HCT116 (cell line): ENCODE measurements at regions not wholly inside any gene's neighbourhood (a gene's known extent, or its start where the extent isn't known, plus 50 kb on each side); places are given as distances from the start of the nearest gene placed in this dataset.

Experiments
- ATAC-seq: fragments of 200-7000 bp; cut with Tn5 transposase; 2 replicates; pipeline ENCODE4 v1.9.1; 2020; ENCODE audit warnings: mild to moderate bottlenecking, moderate library complexity
- BruUV-seq: library from RNA; stranded (reverse); fragments of 400-500 nt; replicated peaks from 2 replicates; lab custom pipeline; 2021; lab: Mats Ljungman, UMichigan
- CTCF ChIA-PET: fragments of 300-600 bp; sonication (Branson Sonifier 250); formaldehyde crosslinking; loops from one replicate; lab custom pipeline; 2021; ENCODE audit warnings: antibody characterized with exemption; lab: Charles Lee
- POLR2A ChIA-PET: fragments of 300-600, 350-600 bp; sonication (Branson Sonifier 250); formaldehyde crosslinking; loops from one replicate; lab custom pipeline; 2021; ENCODE audit warnings: antibody characterized with exemption; lab: Charles Lee
- RAD21 ChIA-PET, 2 experiments: fragments of 300-600 bp; sonication (Branson Sonifier 250); formaldehyde crosslinking; loops; one replicate each; lab custom pipeline; 2023; ENCODE audit warnings: low total read pairs in 2 of 2; ENCODE audit not compliant: uncharacterized antibody in 2 of 2, unreplicated experiment in 2 of 2, low non-redundant PET in 1 of 2; lab: Charles Lee
- DNase-seq: peaks from one replicate; pipeline ENCODE4 v3.0.0-alpha.2; 2010; ENCODE audit warnings: low read depth, low spot score
- H2AFZ ChIP-seq: fragments of 200-600 bp; shearing (Covaris generic), sonication (generic); 2 replicates; pipeline ENCODE4 v1.6.1; 2017; ENCODE audit warnings: low read depth, mixed run types, mixed read lengths, antibody characterized with exemption, low read length; ENCODE audit not compliant: poor library complexity, severe bottlenecking
- H3K27ac ChIP-seq: 2 replicates; pipeline ENCODE4 v1.5.1; 2012; ENCODE audit warnings: low read depth, low read length
- H3K27me3 ChIP-seq: fragments of 200-600 bp; sonication (generic); 2 replicates; pipeline ENCODE4 v1.6.1; 2016; ENCODE audit warnings: mixed run types, low read length, mixed read lengths; ENCODE audit not compliant: insufficient read depth
- H3K36me3 ChIP-seq, 2 experiments: fragments of 200-500 bp in 1 of 2; fragments of 200-600 bp in 1 of 2; sonication (Bioruptor generic) in 1 of 2; sonication (generic) in 1 of 2; 2 replicates each; pipeline versions ENCODE4 v1.5.1 to v1.6.1; 2014 to 2016; ENCODE audit warnings: low read length in 2 of 2, inconsistent platforms in 1 of 2, mixed read lengths in 1 of 2, mixed run types in 1 of 2; ENCODE audit not compliant: insufficient read depth in 2 of 2, control insufficient read depth in 1 of 2
- H3K4me1 ChIP-seq, 2 experiments: fragments of 200-600 bp in 1 of 2; sonication (generic) in 1 of 2; 2 replicates each; pipeline versions ENCODE4 v1.5.1 to v1.6.1; 2012 to 2017; ENCODE audit warnings: low read length in 2 of 2, inconsistent platforms in 1 of 2, mild to moderate bottlenecking in 1 of 2, mixed read lengths in 1 of 2, mixed run types in 1 of 2, moderate library complexity in 1 of 2; ENCODE audit not compliant: insufficient read depth in 2 of 2, control insufficient read depth in 1 of 2
- H3K4me2 ChIP-seq: fragments of 200-600 bp; sonication (generic); 2 replicates; pipeline ENCODE4 v1.6.1; 2017; ENCODE audit warnings: mixed run types, low read length, mixed read lengths
- H3K4me3 ChIP-seq, 2 experiments: fragments of 200-600 bp in 1 of 2; sonication (generic) in 1 of 2; replicated peaks in 1 of 2; 2 replicates each; pipeline ENCODE4 v1.5.1; 2011 to 2016; ENCODE audit warnings: low read length in 2 of 2, control low read depth in 1 of 2, low read depth in 1 of 2, mild to moderate bottlenecking in 1 of 2, mixed read lengths in 1 of 2, mixed run types in 1 of 2
- H3K79me2 ChIP-seq: fragments of 200-600 bp; sonication (generic); 2 replicates; pipeline ENCODE4 v1.6.1; 2017; ENCODE audit warnings: mild to moderate bottlenecking, mixed run types, low read length, moderate library complexity, mixed read lengths; ENCODE audit not compliant: insufficient read depth
- H3K9ac ChIP-seq: fragments of 200-600 bp; sonication (generic); 2 replicates; pipeline ENCODE4 v1.6.1; 2016; ENCODE audit warnings: low read length, mixed read lengths
- H3K9me2 ChIP-seq: fragments of 200-600 bp; sonication (generic), shearing (Covaris generic); 2 replicates; pipeline ENCODE4 v1.6.1; 2017; ENCODE audit warnings: mixed run types, mild to moderate bottlenecking, moderate library complexity; ENCODE audit not compliant: insufficient read depth
- H3K9me3 ChIP-seq, 2 experiments: fragments of 200-500 bp in 1 of 2; fragments of 200-600 bp in 1 of 2; sonication (Bioruptor generic) in 1 of 2; sonication (generic) in 1 of 2; 2 replicates each; pipeline ENCODE4 v1.6.1; 2014 to 2017; ENCODE audit warnings: low read length in 2 of 2, mixed read lengths in 2 of 2, inconsistent platforms in 1 of 2, low read depth in 1 of 2, mild to moderate bottlenecking in 1 of 2, mixed run types in 1 of 2, moderate library complexity in 1 of 2; ENCODE audit not compliant: control insufficient read depth in 1 of 2, insufficient read depth in 1 of 2
- H4K20me1 ChIP-seq: fragments of 200-600 bp; sonication (generic), shearing (Covaris generic); 2 replicates; pipeline ENCODE4 v1.6.1; 2017; ENCODE audit warnings: mixed run types, mild to moderate bottlenecking, moderate library complexity; ENCODE audit not compliant: insufficient read depth
- ATF3 ChIP-seq: IDR thresholded peaks from 2 replicates; pipeline ENCODE4 v1.6.1; 2012
- CEBPB ChIP-seq: IDR thresholded peaks from 2 replicates; pipeline ENCODE4 v1.6.1; 2012; ENCODE audit warnings: low read depth
- EGR1 ChIP-seq: IDR thresholded peaks from 2 replicates; pipeline ENCODE4 v1.6.1; 2012; ENCODE audit warnings: low read depth
- ELF1 ChIP-seq: IDR thresholded peaks from 2 replicates; pipeline ENCODE4 v1.6.1; 2012; ENCODE audit warnings: low read depth, borderline replicate concordance
- EZH2 ChIP-seq: fragments of 200-600 bp; sonication (generic); IDR thresholded peaks from 2 replicates; pipeline ENCODE4 v1.6.1; 2017; ENCODE audit warnings: antibody characterized with exemption, mixed run types
- EZH2phosphoT487 ChIP-seq: fragments of 200-600 bp; IDR thresholded peaks from 2 replicates; pipeline ENCODE4 v1.6.1; 2018; ENCODE audit warnings: antibody characterized with exemption, borderline replicate concordance
- JUND ChIP-seq: IDR thresholded peaks from 2 replicates; pipeline ENCODE4 v1.6.1; 2012
- MAX ChIP-seq: IDR thresholded peaks from 2 replicates; pipeline ENCODE4 v1.6.1; 2012
- RAD21 ChIP-seq: IDR thresholded peaks from 2 replicates; pipeline ENCODE4 v1.6.1; 2012; ENCODE audit warnings: low read depth, mild to moderate bottlenecking
- REST ChIP-seq: IDR thresholded peaks from 2 replicates; pipeline ENCODE4 v1.6.1; 2012; ENCODE audit warnings: low read depth
- SRF ChIP-seq: IDR thresholded peaks from 2 replicates; pipeline ENCODE4 v1.6.1; 2012; ENCODE audit warnings: low read depth
- TCF7L2 ChIP-seq: IDR thresholded peaks from 2 replicates; pipeline ENCODE4 v1.7.0; 2011; ENCODE audit warnings: borderline replicate concordance, inconsistent platforms; ENCODE audit not compliant: insufficient read depth, insufficient read length; ENCODE audit errors: extremely low read depth
- YY1 ChIP-seq: IDR thresholded peaks from 2 replicates; pipeline ENCODE4 v1.6.1; 2011; ENCODE audit warnings: low read length, low read depth, moderate library complexity, mild to moderate bottlenecking; ENCODE audit not compliant: insufficient replicate concordance; ENCODE audit errors: extremely low read depth
- ZFX ChIP-seq: fragments of 450-650 bp; IDR thresholded peaks from 2 replicates; pipeline ENCODE4 v1.6.1; 2017
- ZNF274 ChIP-seq: fragments of 200-500 bp; sonication (Bioruptor generic); IDR thresholded peaks from 2 replicates; pipeline ENCODE4 v1.6.1; 2014; ENCODE audit warnings: mild to moderate bottlenecking, low read depth, low read length, inconsistent platforms
- intact Hi-C: fragments of 100-400 bp; cut with micrococcal nuclease; formaldehyde crosslinking; loops from 2 replicates; pipeline ENCODE4 v1.10.0; 2022
- TF ChIP-seq, protein P1 (sequence below): IDR thresholded peaks from 2 replicates; pipeline ENCODE4 v1.6.1; 2011; ENCODE audit warnings: mild to moderate bottlenecking, low read length, moderate library complexity; ENCODE audit not compliant: insufficient replicate concordance; ENCODE audit errors: extremely low read depth
- TF ChIP-seq, protein P2 (sequence below), 3 experiments: fragments of 200-600 bp in 1 of 3; sonication (generic) in 1 of 3; IDR thresholded peaks in 2 of 3; conservative IDR thresholded peaks in 1 of 3; 2 replicates each; pipeline ENCODE4 v1.5.1; 2012 to 2017; ENCODE audit warnings: low read depth in 2 of 3, low read length in 2 of 3, antibody characterized with exemption in 1 of 3, borderline replicate concordance in 1 of 3, control low read depth in 1 of 3, mild to moderate bottlenecking in 1 of 3, mixed read lengths in 1 of 3, mixed run types in 1 of 3, moderate library complexity in 1 of 3; ENCODE audit not compliant: insufficient read depth in 1 of 3

DNA sequence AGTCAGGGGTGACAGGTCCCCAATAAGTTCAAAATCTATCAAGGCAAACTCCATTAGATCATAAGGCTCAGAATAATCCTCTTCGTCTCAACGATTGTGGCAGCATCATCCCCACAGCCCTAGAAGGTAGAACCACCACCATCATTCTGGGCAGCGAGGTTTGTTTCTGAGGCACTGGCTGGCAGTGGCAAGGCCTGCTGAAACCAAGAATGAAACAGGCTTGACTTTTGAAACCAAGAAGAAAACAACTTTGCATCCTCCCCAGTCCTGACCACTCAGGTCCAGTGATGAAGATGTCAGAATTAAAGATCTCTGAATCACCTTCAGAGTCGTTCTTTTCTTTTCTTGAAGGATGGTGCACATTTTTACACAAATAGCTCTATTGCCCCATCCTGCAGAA lies 152.6 kb upstream of the SYT1 start:
- ChIA-PET POLR2A (no interaction called here), RAD21 (no interaction called here), CTCF (no interaction called here)
- intact Hi-C loops = no loop called here
- H3K9me3 ChIP-seq = no peaks in the 10 kb centered on the region
- no peaks in the 10 kb centered on the region for H3K36me3 ChIP-seq
- no peak overlapping the region for H3K27ac ChIP-seq
- H3K9me2 ChIP-seq = no peaks in the 10 kb centered on the region
- BruUV-seq = no TSS peak
- H3K27me3 ChIP-seq = no peaks in the 10 kb centered on the region
- no peak overlapping the region for H3K4me3 ChIP-seq
- H3K79me2 ChIP-seq = no peaks in the 10 kb centered on the region
- H2AFZ ChIP-seq = no peak overlapping the region
- H3K9ac ChIP-seq = no peak overlapping the region
- H3K4me2 ChIP-seq = no peak overlapping the region
- ATAC-seq = no peak
- no peak for DNase-seq
- no peak for TF ChIP-seq SRF
- TF ChIP-seq EZH2 = no peak
- no peak for TF ChIP-seq MAX
- TF ChIP-seq YY1 = no peak
- TF ChIP-seq, protein P1, sequence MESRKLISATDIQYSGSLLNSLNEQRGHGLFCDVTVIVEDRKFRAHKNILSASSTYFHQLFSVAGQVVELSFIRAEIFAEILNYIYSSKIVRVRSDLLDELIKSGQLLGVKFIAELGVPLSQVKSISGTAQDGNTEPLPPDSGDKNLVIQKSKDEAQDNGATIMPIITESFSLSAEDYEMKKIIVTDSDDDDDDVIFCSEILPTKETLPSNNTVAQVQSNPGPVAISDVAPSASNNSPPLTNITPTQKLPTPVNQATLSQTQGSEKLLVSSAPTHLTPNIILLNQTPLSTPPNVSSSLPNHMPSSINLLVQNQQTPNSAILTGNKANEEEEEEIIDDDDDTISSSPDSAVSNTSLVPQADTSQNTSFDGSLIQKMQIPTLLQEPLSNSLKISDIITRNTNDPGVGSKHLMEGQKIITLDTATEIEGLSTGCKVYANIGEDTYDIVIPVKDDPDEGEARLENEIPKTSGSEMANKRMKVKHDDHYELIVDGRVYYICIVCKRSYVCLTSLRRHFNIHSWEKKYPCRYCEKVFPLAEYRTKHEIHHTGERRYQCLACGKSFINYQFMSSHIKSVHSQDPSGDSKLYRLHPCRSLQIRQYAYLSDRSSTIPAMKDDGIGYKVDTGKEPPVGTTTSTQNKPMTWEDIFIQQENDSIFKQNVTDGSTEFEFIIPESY = no peak
- no peak for TF ChIP-seq EGR1
- TF ChIP-seq REST = no peak
- no peak for TF ChIP-seq ELF1
- TF ChIP-seq EZH2phosphoT487 = no peak
- no peak for TF ChIP-seq CEBPB
- no peak for TF ChIP-seq ATF3
- TF ChIP-seq ZNF274 = no peak
- TF ChIP-seq ZFX = no peak
- TF ChIP-seq, protein P2, sequence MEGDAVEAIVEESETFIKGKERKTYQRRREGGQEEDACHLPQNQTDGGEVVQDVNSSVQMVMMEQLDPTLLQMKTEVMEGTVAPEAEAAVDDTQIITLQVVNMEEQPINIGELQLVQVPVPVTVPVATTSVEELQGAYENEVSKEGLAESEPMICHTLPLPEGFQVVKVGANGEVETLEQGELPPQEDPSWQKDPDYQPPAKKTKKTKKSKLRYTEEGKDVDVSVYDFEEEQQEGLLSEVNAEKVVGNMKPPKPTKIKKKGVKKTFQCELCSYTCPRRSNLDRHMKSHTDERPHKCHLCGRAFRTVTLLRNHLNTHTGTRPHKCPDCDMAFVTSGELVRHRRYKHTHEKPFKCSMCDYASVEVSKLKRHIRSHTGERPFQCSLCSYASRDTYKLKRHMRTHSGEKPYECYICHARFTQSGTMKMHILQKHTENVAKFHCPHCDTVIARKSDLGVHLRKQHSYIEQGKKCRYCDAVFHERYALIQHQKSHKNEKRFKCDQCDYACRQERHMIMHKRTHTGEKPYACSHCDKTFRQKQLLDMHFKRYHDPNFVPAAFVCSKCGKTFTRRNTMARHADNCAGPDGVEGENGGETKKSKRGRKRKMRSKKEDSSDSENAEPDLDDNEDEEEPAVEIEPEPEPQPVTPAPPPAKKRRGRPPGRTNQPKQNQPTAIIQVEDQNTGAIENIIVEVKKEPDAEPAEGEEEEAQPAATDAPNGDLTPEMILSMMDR (IDR thresholded peaks at IDR 0.05 in 2 of 3, conservative IDR thresholded peaks at IDR 0.05 in 1 of 3; ENCODE audit: borderline replicate concordance in 1 of 3, insufficient read depth in 1 of 3, low read depth in 2 of 3, low read length in 2 of 3) = no peak
- TF ChIP-seq RAD21 = no peak
- TF ChIP-seq JUND = no peak
- no peak for TF ChIP-seq TCF7L2
- no peaks in the 10 kb centered on the region for H3K4me1 ChIP-seq
- H4K20me1 ChIP-seq = no peaks in the 10 kb centered on the region
